ENCODE measurements at regions not wholly inside any gene's neighbourhood (a gene's known extent, or its start where the extent isn't known, plus 50 kb on each side); places are given as distances from the start of the nearest gene placed in this dataset.

- no peaks in the 10 kb centered on the region for H3K4me1 ChIP-seq (ENCODE audit: control insufficient read depth in 2 of 3, insufficient read depth in 2 of 3, low read depth in 1 of 3, low read length in 3 of 3)
- no peak overlapping the region for H3K27ac ChIP-seq (ENCODE audit: low read depth in 2 of 2, low read length in 2 of 2)
- H3K27me3 ChIP-seq (ENCODE audit: control insufficient read depth, insufficient read depth, low read length): no peaks in the 10 kb centered on the region
- TF ChIP-seq CTCF (IDR thresholded peaks at IDR 0.05; ENCODE audit: borderline replicate concordance, extremely low read depth, insufficient read depth): no peak
- no peaks in the 10 kb centered on the region for H3K9me3 ChIP-seq (ENCODE audit: control insufficient read depth in 2 of 3, insufficient read depth in 1 of 3, low read length in 3 of 3)
- DNase-seq: no peak
- no peak overlapping the region for H3K4me3 ChIP-seq (ENCODE audit: low read length in 3 of 3)
- no peak overlapping the region for H3K9ac ChIP-seq (ENCODE audit: low read length in 3 of 3)
- intact Hi-C loops (cut with DNase I): no loop called here
- no peaks in the 10 kb centered on the region for H3K36me3 ChIP-seq (ENCODE audit: control insufficient read depth in 2 of 3, insufficient read depth in 3 of 3, low read length in 3 of 3)
- FAIRE-seq: no peak
These were observed 265.7 kb upstream of the CADM1 start for GRCh38 chr11:115769891-115770290.

DNA sequence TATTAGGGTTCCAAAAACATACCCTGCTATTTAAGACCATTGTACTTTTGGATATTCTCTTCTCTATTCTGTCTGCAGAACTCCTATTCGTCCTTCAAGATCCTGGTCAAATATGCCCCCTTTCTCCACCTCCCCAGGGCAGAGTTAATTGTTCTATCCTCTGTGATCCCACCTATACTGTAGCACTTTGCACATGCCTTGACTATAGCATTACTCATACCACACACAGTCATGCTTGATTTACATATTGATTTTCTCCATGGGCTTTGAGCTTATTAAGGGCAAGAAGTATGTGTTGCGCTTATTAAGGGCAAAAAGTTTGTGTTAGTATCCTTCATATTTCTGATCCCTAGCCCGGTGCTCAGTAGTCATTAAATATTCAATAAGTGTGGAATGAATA is 263.7 kb upstream of the CADM1 start:
- intact Hi-C loops (cut with DNase I): no loop called here
- Histone ChIP-seq H3K27ac (ENCODE audit: low read depth in 2 of 2, low read length in 2 of 2) (no peak overlapping the region), H3K4me3 (ENCODE audit: low read length in 3 of 3) (no peak overlapping the region), H3K9me3 (ENCODE audit: control insufficient read depth in 2 of 3, insufficient read depth in 1 of 3, low read length in 3 of 3) (no peaks in the 10 kb centered on the region), H3K9ac (ENCODE audit: low read length in 3 of 3) (no peak overlapping the region), H3K36me3 (ENCODE audit: control insufficient read depth in 2 of 3, insufficient read depth in 3 of 3, low read length in 3 of 3) (no peaks in the 10 kb centered on the region), H3K27me3 (ENCODE audit: control insufficient read depth, insufficient read depth, low read length) (no peaks in the 10 kb centered on the region), H3K4me1 (ENCODE audit: control insufficient read depth in 2 of 3, insufficient read depth in 2 of 3, low read depth in 1 of 3, low read length in 3 of 3) (peaks cover 0 to 3% (median 0%) of the 10 kb centered on the region in 3 donors)
- no peak for DNase-seq
- no peak for TF ChIP-seq CTCF (IDR thresholded peaks at IDR 0.05; ENCODE audit: borderline replicate concordance, extremely low read depth, insufficient read depth)
- no peak for FAIRE-seq

DNA sequence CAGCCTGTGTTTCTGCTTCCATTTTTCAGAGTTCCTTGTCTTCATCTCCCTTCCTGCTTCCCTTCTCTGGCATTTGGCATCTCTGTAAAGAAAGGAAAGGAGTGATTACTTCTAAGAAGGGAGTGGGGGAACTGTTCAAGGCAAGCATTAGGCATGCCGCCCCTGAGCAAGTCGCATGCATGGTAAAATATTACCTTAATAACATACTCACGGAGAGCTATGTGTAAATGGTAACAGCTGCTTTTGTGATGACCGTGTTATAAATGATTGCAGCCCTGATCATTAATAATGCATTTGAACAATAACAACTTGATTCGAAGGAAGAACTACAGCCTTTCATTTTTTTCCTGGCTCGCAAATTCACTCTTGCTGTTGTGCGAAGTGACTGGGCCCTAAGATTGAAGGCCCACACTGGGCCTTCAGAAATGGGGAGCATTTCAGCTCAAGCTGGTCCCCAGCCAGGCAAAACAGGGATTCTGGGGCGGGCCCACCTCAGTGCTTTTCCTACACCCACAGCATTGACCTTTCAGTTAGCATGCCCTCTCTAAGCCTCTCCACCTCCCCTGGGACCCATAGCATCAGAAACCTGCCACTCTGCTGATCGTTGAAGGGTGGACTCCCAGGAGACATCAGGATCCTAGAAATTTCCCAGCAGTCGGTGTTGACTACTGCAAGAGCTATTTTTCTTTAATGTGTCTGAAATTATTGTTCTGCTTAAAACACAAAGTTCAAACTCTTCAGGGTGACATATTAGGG is 263.0 kb upstream of the CADM1 start:
- FAIRE-seq (no peak), DNase-seq (peak in 1 of 5 donors; percentile 36)
- no peak for TF ChIP-seq CTCF (IDR thresholded peaks at IDR 0.05; ENCODE audit: borderline replicate concordance, extremely low read depth, insufficient read depth)
- no peaks in the 10 kb centered on the region for H3K9me3 ChIP-seq (ENCODE audit: control insufficient read depth in 2 of 3, insufficient read depth in 1 of 3, low read length in 3 of 3)
- no peaks in the 10 kb centered on the region for H3K36me3 ChIP-seq (ENCODE audit: control insufficient read depth in 2 of 3, insufficient read depth in 3 of 3, low read length in 3 of 3)
- intact Hi-C loops (cut with DNase I): no loop called here
- no peak overlapping the region for H3K4me3 ChIP-seq (ENCODE audit: low read length in 3 of 3)
- peaks cover 0 to 3% (median 0%) of the 10 kb centered on the region in 3 donors for H3K4me1 ChIP-seq (ENCODE audit: control insufficient read depth in 2 of 3, insufficient read depth in 2 of 3, low read depth in 1 of 3, low read length in 3 of 3)
- no peak overlapping the region for H3K27ac ChIP-seq (ENCODE audit: low read depth in 2 of 2, low read length in 2 of 2)
- H3K9ac ChIP-seq (ENCODE audit: low read length in 3 of 3): no peak overlapping the region
- no peaks in the 10 kb centered on the region for H3K27me3 ChIP-seq (ENCODE audit: control insufficient read depth, insufficient read depth, low read length)
